HG02870 (cell line): ENCODE measurements at regions not wholly inside any gene's neighbourhood (a gene's known extent, or its start where the extent isn't known, plus 50 kb on each side); places are given as distances from the start of the nearest gene placed in this dataset.
"Not testable (repeated sequence)": the region's sequence is repeated elsewhere in the genome, so short reads cannot be mapped to it uniquely, and the experiment has no call there.

Experiments
- ATAC-seq: cut with Tn5 transposase; IDR thresholded peaks from one replicate; pipeline ENCODE4 v1.9.1; 2021; ENCODE audit warnings: mild to moderate bottlenecking, moderate library complexity; ENCODE audit not compliant: unreplicated experiment

- ATAC-seq: no peak
These were observed 251.4 kb downstream of the DEPDC1B start for GRCh38 chr5:60448600-60448999.

GRCh38 chr5:60447488-60447920 lies 252.5 kb downstream of the DEPDC1B start:
- no peak for ATAC-seq

DNA sequence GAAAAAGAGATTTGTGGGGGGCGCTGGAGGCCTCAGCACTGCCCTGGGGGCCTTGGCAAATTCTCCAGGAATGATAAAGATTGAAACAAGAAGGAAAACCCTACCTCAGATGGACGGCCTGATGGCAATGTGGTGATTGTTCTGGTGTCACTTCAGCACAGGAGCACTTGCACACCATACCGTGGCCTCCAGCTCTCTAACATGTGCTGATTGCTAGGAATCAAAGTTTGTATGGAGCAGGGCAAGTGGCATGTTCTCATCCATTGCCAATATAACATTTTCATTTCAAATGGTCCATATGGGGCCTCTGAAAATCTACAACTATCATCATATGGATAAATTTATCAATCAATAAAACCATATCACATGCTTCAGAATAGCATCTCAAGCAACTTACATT lies 253.0 kb downstream of the DEPDC1B start:
- no peak for ATAC-seq

DNA sequence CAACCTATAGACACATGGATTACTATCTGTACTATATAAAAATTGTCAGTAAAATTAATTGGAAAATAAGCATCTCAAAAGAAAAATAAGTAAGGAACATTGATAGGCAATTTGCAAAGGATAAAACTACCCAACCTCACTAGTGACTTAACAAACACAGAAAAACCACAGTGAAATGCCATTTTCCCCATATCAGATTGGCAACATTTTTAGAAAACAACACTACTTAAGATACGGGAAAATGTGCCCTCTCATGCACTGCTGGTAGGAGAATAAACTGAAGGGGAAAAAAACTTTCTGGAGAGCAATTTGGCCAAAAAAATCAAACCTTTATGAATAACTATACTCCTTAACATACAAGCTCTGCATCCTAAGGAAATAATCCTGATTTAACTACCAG lies 254.0 kb downstream of the DEPDC1B start:
- ATAC-seq: no peak

GRCh38 chr5:60445427-60445826 lies 254.5 kb downstream of the DEPDC1B start:
- no peak for ATAC-seq

DNA sequence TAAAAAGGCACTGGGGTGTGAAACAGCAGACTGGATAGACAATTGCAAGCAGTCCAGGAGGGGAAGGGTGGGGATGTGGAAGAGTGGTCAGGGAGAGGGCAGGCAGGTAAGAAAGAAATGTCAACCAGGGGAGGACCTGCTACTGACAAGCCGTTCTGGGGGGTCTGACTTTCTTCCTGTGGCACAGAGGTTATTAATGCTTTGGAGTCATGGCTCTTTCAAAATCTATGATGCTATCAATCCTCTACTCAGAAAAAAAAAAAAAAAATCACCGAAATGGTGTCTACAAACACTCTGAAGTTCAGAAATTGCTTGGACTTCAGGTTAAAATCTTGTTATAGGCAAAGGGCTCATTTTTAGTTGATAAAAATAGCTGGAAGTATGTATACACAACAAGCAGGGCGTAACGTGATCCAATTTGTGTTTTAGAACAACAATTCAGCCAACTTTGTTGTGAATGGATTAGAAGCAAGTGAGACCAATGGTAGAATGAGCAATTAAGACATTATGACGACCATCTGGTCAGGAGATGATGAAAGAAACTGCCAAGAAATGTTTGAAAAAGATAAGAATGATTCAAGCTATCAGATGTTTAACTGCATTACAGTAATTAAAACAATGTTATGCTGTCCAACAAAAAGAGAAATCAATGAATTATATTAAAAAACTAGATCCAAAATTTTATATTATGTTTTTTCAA lies 255.2 kb downstream of the DEPDC1B start:
- ATAC-seq: no peak

- ATAC-seq: no peak
These were observed 260.4 kb downstream of the DEPDC1B start for GRCh38 chr5:60439552-60439951.

GRCh38 chr5:60437308-60437707 lies 262.7 kb downstream of the DEPDC1B start:
- peak; percentile 20 for ATAC-seq

DNA sequence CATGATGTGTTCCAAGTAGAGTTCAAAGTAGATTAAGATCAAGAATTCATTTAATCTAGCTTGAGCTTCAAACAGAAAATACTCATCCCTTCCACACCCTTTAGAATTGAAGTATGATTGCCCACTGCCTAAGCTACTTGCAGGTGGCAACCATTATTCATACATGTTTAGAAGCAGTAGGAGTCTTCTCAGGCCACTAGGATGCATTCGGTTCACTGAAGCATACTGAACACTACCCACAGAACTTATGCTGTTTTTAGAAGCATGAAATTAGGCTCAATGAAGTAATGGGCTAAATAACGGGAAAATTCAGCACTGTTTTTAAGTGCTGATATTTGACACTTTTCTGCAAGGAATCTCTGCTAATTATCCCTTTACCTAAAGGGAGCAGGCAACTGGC lies 263.4 kb downstream of the DEPDC1B start:
- ATAC-seq: peak; percentile 85

- no peak for ATAC-seq
These were observed 264.2 kb downstream of the DEPDC1B start for GRCh38 chr5:60435808-60436207.

DNA sequence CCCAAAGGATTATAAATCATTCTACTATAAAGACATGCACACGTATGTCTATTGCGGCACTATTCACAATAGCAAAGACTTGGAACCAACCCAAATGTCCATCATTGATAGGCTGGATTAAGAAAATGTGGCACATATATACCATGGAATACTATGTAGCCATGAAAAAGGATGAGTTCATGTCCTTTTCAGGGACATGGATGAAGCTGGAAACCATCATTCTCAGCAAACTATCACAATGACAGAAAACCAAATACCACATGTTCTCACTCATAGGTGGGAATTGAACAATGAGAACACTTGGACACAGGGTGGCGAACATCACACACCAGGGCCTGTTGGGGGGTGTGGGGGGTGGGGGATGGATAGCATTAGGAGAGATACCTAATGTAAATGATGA lies 273.8 kb downstream of the DEPDC1B start:
- not testable (repeated sequence) for ATAC-seq

GRCh38 chr5:60420773-60421172 lies 279.2 kb downstream of the DEPDC1B start:
- ATAC-seq: not testable (repeated sequence)

DNA sequence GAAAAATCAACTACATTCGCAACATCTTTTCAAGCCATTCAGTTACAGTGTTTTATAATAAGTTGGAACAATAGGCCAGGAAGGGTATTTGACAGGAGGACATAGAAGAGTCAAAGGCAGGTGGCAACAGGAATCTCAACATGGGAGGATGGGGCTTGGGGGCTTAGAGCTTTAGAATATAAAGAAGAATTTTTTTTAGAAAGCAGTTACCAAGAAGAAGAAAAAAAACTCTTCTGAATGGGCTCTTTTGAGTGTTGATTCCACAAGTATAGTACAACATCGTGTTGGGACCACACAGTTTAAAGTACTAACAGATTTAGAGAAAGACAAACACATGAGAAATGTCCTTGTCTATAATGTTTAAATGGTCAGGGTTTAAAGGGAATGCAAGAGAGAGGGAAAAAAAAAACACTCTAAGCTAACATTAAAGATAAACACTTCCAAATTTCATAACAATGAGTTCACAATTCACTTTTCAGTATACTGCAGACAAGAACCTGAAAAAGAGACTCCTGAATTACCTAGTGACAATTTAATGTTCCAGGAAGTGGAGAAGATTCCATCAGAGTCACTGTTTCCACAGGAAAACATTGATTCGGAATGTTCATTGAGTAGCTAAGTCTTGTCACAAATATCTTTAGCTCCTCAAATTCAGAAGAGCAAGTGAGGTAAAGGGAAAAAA lies 282.3 kb downstream of the DEPDC1B start:
- ATAC-seq: no peak

DNA sequence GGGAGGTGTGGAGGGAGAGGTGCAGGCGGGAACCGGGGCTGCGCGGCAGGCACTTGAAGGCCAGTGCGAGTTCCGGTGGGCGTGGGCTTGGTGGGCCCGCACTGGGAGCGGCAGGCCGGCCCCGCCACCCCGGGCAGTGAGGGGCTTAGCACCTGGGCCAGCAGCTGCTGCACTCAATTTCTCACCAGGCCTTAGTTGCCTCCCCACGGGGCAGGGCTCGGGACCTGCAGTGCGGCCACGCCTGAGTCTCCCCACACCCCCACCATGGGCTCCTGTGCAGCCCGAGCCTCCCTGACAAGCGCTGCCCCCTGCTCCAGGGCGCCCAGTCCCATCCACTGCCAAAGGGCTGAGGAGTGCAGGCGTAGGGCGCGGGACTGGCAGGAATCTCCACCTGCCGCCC lies 284.5 kb downstream of the DEPDC1B start:
- no peak for ATAC-seq

DNA sequence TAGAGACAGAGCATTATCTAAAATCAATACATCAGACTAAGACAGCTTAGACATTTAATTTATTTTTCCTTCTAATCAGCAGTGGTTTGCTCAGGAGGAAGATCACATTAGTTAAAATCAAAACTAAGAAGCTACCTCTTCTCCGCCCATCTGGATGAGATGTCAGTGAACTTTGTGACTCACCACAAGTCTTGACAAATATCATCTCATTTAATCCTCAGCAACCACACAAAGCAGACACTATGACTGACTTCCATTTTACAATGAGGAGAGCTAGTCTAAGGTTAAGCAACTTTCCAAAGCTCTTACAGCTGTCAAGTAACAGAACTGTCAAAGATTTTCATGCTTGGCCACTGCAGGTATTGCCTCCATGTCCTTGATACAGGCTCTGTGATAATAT lies 289.5 kb downstream of the DEPDC1B start:
- ATAC-seq: no peak

DNA sequence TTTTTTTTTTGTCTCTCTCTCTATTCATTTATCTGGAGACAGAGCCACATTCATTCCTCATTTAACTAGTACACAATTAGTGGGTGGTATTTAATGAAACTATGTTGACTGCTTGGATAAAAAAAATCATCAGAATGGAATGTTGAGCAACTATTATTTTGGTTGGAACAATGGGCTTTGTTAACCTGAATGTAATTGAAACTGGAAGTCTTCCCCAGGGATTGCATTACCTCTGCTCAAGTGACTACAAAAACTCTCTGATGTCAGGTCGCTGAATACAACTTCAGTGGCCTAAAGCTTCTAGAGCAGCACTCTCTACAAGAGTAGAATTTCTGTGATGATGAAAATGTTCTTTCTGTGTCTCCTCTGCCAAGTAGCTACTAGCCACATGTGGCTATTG lies 295.8 kb downstream of the DEPDC1B start:
- ATAC-seq: no peak

DNA sequence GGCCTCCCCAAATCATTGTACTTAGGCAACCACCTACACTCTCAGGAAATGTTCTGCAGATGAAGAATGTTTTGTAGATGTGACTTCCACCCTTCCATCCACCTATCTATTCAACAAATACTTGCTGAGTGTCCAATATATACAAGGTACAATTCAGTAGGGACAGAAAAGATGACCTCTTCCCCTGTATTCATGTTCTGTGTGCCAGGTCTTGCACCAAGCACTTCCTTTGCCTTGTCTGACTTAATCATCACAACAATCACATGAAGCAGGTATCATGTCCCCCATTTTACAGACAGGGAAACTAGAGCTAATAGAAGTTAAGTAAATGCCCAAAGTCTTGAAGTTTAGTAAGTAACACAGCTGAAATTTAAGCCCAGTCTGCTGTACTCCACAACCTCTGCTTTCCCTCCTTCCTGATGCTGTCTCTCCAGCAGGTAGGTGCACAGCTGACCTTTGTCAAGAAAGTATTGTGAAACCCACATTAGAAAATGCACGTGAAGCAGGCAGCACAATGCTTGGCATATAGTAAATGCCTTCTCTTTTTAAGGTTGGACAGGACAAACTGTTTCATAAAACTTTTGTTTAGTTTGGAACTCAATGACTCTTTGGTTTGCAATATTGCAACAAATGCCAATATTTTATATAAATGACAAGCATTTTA lies 296.5 kb downstream of the DEPDC1B start:
- ATAC-seq: no peak

DNA sequence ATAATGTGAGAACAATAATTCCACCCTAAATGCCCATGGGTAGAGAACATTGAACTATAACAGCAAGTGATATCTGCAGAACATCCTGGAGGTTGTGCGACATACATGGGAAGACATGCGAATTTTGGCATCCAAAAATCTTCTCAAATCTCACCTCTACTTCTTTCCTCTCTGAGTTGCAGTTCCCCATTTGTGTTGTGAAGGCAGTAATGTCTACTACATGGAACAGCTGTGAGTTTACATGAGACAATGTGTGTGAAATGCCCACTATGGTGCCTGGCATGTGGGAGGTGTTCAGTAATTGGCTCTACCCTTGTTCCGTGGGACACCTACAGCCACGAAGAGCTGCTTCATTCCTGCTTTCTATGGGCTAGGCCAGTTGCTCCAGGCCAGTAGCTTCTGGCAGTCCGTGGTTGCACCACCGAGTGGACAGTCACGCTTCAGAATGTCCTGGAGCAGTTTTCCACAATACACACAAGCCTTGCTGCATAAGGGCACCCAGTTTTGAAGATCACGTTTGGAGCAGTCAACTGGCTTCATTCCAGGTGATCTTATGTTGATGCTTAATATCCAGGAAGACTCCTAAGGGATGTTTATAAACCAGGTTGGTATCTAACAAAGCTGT lies 297.7 kb downstream of the DEPDC1B start:
- ATAC-seq: no peak

DNA sequence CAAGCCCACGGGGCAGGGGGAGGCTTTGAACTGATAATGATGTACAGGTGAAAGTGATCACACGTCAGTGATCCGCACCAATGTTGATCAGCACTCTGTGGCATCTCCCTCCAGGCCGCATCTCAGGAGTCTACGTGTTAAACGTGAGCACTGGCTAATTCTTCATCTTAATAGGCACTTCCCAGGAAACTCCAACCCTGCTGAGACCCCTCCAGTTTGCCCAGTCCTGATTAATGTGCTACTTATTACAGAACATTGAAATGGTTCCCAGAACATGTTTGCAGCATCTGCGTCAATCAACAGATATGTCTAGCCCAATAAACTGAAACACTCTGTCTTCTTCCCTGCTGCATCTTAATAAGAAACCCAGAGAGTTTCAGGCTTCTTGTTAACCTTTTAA lies 298.4 kb downstream of the DEPDC1B start:
- ATAC-seq: no peak

GRCh38 chr5:60399507-60399906 lies 300.5 kb downstream of the DEPDC1B start:
- no peak for ATAC-seq

DNA sequence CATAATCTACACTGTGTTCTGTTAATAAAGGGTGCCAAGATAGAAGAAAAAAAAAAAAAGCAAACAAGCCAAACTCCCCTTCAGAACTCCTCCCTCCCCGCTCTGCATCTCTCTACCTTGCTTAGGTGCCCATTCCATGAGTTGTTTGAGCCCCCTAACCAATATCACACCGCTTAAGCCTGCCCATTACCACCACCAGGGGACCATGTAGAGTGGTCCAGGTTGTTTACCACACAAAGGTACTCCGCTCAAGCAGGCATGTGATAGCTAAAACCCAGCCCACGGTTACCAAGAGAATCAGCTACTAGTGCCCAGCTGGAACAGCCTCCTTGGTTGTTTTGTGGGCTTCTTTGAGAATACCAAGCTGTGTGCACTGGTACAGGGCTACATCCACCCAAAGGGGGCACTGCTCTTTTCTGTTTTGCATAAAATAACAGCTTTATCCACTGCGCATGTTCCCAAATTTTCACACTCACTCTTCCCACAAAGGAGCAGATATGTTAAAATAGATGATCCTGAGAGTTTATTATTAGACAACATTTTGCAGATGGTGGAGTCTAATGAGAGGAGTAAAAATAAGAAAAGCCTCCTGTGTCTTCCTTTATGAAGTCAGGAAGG lies 304.1 kb downstream of the DEPDC1B start:
- no peak for ATAC-seq
